ENCODE measurements at regions not wholly inside any gene's neighbourhood (a gene's known extent, or its start where the extent isn't known, plus 50 kb on each side); places are given as distances from the start of the nearest gene placed in this dataset.
A peak's percentile ranks its signal among the peaks of the same experiment; 100 is the strongest.

DNA sequence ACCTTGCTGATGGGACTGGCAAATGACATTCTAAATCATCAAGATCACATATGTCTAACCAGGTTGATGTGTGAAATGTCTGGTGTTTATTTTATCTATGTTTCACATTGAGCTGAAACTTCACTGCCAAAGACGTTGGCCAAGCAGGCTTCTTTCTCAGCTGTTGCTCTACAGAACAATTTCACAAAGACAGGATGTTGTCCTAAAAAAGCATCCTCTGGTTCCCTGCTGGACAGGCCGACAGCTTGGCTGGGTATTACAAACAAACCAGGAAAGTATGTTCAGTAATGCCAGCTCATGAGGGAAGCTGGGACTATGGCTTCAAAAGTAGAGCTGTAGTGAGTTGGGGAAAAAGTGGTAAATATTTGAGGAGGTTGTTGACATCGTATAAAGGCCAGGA lies 179.4 kb downstream of the FAM43A start:
- Histone ChIP-seq H3K4me1 (peaks cover 7 to 45% (median 42%) of the 10 kb centered on the region in 9 donors), H3K27ac (peak overlapping the region in 5 of 10 donors; percentile 30 to 76 (median 52)), H3K36me3 (no peaks in the 10 kb centered on the region), H3K27me3 (no peaks in the 10 kb centered on the region), H3K4me3 (no peak overlapping the region), H3K9me3 (peaks cover 0 to 7% (median 0%) of the 10 kb centered on the region in 11 donors)
- ATAC-seq = peak in 1 of 8 donors; percentile 4
- intact Hi-C loops (cut with DNase I) = loop anchor here in 6 of 10 donors (5.0 to 10.0 kb wide), 5 partner anchors 67 to 178 kb away; partner anchors contain the start of gene FAM43A (in 2 of the 6)
- TF ChIP-seq, protein P1, sequence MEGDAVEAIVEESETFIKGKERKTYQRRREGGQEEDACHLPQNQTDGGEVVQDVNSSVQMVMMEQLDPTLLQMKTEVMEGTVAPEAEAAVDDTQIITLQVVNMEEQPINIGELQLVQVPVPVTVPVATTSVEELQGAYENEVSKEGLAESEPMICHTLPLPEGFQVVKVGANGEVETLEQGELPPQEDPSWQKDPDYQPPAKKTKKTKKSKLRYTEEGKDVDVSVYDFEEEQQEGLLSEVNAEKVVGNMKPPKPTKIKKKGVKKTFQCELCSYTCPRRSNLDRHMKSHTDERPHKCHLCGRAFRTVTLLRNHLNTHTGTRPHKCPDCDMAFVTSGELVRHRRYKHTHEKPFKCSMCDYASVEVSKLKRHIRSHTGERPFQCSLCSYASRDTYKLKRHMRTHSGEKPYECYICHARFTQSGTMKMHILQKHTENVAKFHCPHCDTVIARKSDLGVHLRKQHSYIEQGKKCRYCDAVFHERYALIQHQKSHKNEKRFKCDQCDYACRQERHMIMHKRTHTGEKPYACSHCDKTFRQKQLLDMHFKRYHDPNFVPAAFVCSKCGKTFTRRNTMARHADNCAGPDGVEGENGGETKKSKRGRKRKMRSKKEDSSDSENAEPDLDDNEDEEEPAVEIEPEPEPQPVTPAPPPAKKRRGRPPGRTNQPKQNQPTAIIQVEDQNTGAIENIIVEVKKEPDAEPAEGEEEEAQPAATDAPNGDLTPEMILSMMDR (IDR thresholded peaks at IDR 0.05) = no peak
- 44 to 48% methylated on average over 3 of the region's 3 CpGs for WGBS, 2 donors
- no peak for DNase-seq

DNA sequence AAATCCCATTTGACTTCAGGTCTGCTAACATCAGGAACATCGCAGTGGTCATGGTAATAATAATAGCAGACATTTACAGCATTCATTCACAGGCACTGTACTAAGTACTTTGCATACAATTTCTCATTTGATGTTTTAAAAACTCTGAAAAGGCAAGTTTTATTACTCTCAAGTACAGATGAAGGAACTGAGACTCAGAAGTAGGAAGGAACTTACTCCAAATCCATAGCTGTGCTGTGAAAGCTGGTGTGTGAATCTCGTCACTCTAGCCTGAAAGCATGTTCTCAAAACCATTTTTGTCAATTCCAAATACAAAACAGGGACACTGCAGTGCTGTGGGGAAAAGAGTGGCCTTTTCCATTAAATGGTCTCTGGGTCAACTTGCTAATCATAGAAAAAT lies 179.9 kb downstream of the FAM43A start:
- intact Hi-C loops (cut with DNase I) = loop anchor here in 6 of 10 donors (5.0 to 10.0 kb wide), 5 partner anchors 67 to 178 kb away; partner anchors contain the start of gene FAM43A (in 2 of the 6)
- no peaks in the 10 kb centered on the region for H3K36me3 ChIP-seq
- TF ChIP-seq, protein P1 (IDR thresholded peaks at IDR 0.05) = no peak
- DNase-seq (no peak), ATAC-seq (no peak)
- H3K9me3 ChIP-seq = peaks cover 0 to 8% (median 0%) of the 10 kb centered on the region in 11 donors
- H3K27ac ChIP-seq = peak overlapping the region in 5 of 10 donors; percentile 30 to 76 (median 52)
- H3K4me3 ChIP-seq = no peak overlapping the region
- H3K27me3 ChIP-seq = no peaks in the 10 kb centered on the region
- WGBS, 2 donors = 74 to 85% methylated on average over 2 of the region's 2 CpGs
- H3K4me1 ChIP-seq = peaks cover 10 to 50% (median 47%) of the 10 kb centered on the region in 9 donors

DNA sequence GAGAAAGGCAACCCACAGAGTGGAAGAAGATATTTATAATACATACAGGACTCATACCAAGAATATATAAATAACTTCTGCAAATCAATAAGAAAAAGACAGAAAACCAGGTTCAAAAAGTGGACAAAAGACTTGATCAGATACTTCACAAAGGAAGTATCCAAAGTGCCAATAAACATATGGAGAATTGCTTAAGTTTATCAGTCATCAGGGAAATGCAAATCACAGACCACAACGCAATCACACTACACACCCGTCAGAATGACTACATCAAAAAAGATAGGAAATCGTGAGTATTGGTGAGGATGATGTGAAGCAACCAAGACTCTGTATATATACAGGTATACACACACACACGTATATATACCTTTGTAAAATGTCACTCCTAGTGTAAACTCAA lies 180.6 kb downstream of the FAM43A start:
- TF ChIP-seq, protein P1 (IDR thresholded peaks at IDR 0.05) = no peak
- Histone ChIP-seq H3K27ac (peak overlapping the region in 6 of 10 donors; percentile 52 to 81 (median 72)), H3K9me3 (peaks cover 0 to 8% (median 0%) of the 10 kb centered on the region in 11 donors), H3K4me3 (no peak overlapping the region), H3K36me3 (no peaks in the 10 kb centered on the region), H3K27me3 (no peaks in the 10 kb centered on the region), H3K4me1 (peaks cover 10 to 56% (median 50%) of the 10 kb centered on the region in 9 donors)
- ATAC-seq (no peak), DNase-seq (no peak)
- intact Hi-C loops (cut with DNase I) = loop anchor here in 6 of 10 donors (5.0 to 10.0 kb wide), 5 partner anchors 66 to 179 kb away; partner anchors contain the start of gene FAM43A (in 2 of the 6)
- 59 to 70% methylated on average over 4 of the region's 4 CpGs for WGBS, 2 donors

DNA sequence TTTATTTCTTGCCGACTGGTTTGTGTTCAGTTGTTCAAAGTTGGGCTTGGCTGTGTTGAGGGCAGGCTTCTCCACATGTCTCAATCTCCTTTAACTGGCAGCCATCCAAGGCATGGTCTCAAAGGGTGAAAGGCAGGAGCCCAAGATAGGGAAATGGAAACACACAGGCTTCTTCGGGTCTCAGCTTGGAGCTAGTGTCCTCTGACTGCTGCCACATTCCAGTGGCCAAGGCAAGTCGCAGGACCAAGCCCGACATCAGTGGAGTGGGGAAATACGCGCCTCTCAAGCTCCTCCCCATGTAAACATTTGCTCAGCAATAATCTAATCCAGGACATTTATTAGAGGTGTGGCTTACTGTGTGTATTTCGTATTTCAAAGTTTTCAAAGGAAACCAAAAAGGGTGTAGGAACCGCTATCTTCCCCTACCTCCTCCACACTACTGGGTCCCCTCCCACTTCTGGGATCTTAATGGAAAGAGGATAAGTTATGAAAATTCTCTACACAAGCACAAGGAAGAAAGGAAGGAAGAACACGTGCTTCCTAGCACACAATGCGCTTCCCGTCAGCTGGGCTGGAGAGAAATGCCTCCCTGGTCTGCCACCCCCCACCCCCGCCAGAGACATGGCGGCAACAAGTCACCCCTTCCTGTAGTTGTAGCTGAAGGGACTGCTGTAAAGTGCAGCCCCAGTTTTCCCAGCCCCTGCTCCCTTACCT lies 181.7 kb downstream of the FAM43A start:
- H3K4me1 ChIP-seq = peaks cover 20 to 68% (median 62%) of the 10 kb centered on the region in 9 donors
- DNase-seq (peak; percentile 46 to 70), ATAC-seq (peak; percentile 18 to 74 (median 53))
- intact Hi-C loops (cut with DNase I) = loop anchor here in 6 of 10 donors (5.0 to 10.0 kb wide), 5 partner anchors 65 to 180 kb away; partner anchors contain the start of gene FAM43A (in 2 of the 6)
- TF ChIP-seq, protein P1 (IDR thresholded peaks at IDR 0.05) = no peak
- no peaks in the 10 kb centered on the region for H3K27me3 ChIP-seq
- peak overlapping the region; percentile 39 to 81 (median 70) for H3K27ac ChIP-seq
- no peaks in the 10 kb centered on the region for H3K36me3 ChIP-seq
- peak overlapping the region in 4 of 10 donors; percentile 3 to 29 (median 8) for H3K4me3 ChIP-seq
- WGBS, 2 donors = 20 to 34% methylated on average over 13 of the region's 13 CpGs
- peaks cover 0 to 8% (median 0%) of the 10 kb centered on the region in 11 donors for H3K9me3 ChIP-seq

Measured in heart right ventricle (tissue), 16 donors.